ENCODE measurements at regions not wholly inside any gene's neighbourhood (a gene's known extent, or its start where the extent isn't known, plus 50 kb on each side); places are given as distances from the start of the nearest gene placed in this dataset.
"Not testable (repeated sequence)": the region's sequence is repeated elsewhere in the genome, so short reads cannot be mapped to it uniquely, and the experiment has no call there.

GRCh38 chr6:27795697-27796494 is 116.3 kb downstream of the OR2B2 start:
- DNase-seq (ENCODE audit: low read depth): peak; percentile 80
- POLR2A ChIA-PET: interaction anchor here (0.6 to 1.0 kb wide), 2 partner anchors 76 to 669 kb away, joined by 3 to 4 read pairs; a partner anchor contains a TSS

GRCh38 chr6:27791182-27791943 is 120.8 kb downstream of the OR2B2 start:
- CTCF ChIA-PET: no interaction called here
- peak overlapping the region; percentile 54 for H3K4me3 ChIP-seq (ENCODE audit: low read depth, low read length)
- POLR2A ChIA-PET: interaction anchor here (1.0 kb wide), 1 partner anchor 99 kb away, joined by 4 read pairs; a partner anchor contains a TSS
- TF ChIP-seq CTCF (IDR thresholded peaks at IDR 0.05; ENCODE audit: insufficient read depth, low read depth, low read length): no peak
- no peaks in the 10 kb centered on the region for H3K27me3 ChIP-seq (ENCODE audit: control insufficient read depth, insufficient read depth, low read length)
- DNase-seq (ENCODE audit: low read depth): peak; percentile 39
- H3K36me3 ChIP-seq (ENCODE audit: control insufficient read depth, insufficient read depth, low read length): no peaks in the 10 kb centered on the region

More at GRCh38 chr6:27795697-27796494, 116.3 kb downstream of the OR2B2 start:
- no peaks in the 10 kb centered on the region for H3K27me3 ChIP-seq (ENCODE audit: control insufficient read depth, insufficient read depth, low read length)
- TF ChIP-seq CTCF (IDR thresholded peaks at IDR 0.05; ENCODE audit: insufficient read depth, low read depth, low read length): peak; percentile 75
- H3K36me3 ChIP-seq (ENCODE audit: control insufficient read depth, insufficient read depth, low read length): no peaks in the 10 kb centered on the region
- H3K4me3 ChIP-seq (ENCODE audit: low read depth, low read length): no peak overlapping the region
- CTCF ChIA-PET: interaction anchor here (0.5 to 7.8 kb wide), 21 partner anchors 11 to 673 kb away, joined by 3 to 70 read pairs (median 3); a partner anchor contains a TSS

GRCh38 chr6:27788376-27788775 is 123.8 kb downstream of the OR2B2 start:
- CTCF ChIA-PET: interaction anchor here (1.2 to 3.0 kb wide), 2 partner anchors 12 to 16 kb away, joined by 4 to 13 read pairs; no protein-coding TSS in a partner anchor
- H3K36me3 ChIP-seq (ENCODE audit: control insufficient read depth, insufficient read depth, low read length); H3K4me3 ChIP-seq (ENCODE audit: low read depth, low read length); H3K27me3 ChIP-seq (ENCODE audit: control insufficient read depth, insufficient read depth, low read length); POLR2A ChIA-PET; DNase-seq (ENCODE audit: low read depth): not testable (repeated sequence)

GRCh38 chr6:27786048-27786447 is 126.1 kb downstream of the OR2B2 start:
- DNase-seq (ENCODE audit: low read depth): no peak
- Histone ChIP-seq H3K36me3 (ENCODE audit: control insufficient read depth, insufficient read depth, low read length) (no peaks in the 10 kb centered on the region), H3K27me3 (ENCODE audit: control insufficient read depth, insufficient read depth, low read length) (no peaks in the 10 kb centered on the region), H3K4me3 (ENCODE audit: low read depth, low read length) (no peak overlapping the region)
- POLR2A ChIA-PET: no interaction called here
- no peak for TF ChIP-seq CTCF (IDR thresholded peaks at IDR 0.05; ENCODE audit: insufficient read depth, low read depth, low read length)
- CTCF ChIA-PET: interaction anchor here (1.2 to 3.0 kb wide), 2 partner anchors 10 to 14 kb away, joined by 3 to 13 read pairs; no protein-coding TSS in a partner anchor

- no peaks in the 10 kb centered on the region for H3K36me3 ChIP-seq (ENCODE audit: control insufficient read depth, insufficient read depth, low read length)
- no peaks in the 10 kb centered on the region for H3K27me3 ChIP-seq (ENCODE audit: control insufficient read depth, insufficient read depth, low read length)
- ChIA-PET POLR2A (no interaction called here), CTCF (interaction anchor here (1.2 to 1.4 kb wide), 3 partner anchors 9 to 111 kb away, joined by 3 to 4 read pairs (median 3); no protein-coding TSS in a partner anchor)
- TF ChIP-seq CTCF (IDR thresholded peaks at IDR 0.05; ENCODE audit: insufficient read depth, low read depth, low read length): no peak
- no peak overlapping the region for H3K4me3 ChIP-seq (ENCODE audit: low read depth, low read length)
- no peak for DNase-seq (ENCODE audit: low read depth)
Observed at GRCh38 chr6:27785294-27785693, 126.9 kb downstream of the OR2B2 start.
